ENCODE measurements at regions not wholly inside any gene's neighbourhood (a gene's known extent, or its start where the extent isn't known, plus 50 kb on each side); places are given as distances from the start of the nearest gene placed in this dataset.

- H3K36me3 ChIP-seq (ENCODE audit: control insufficient read depth in 2 of 2, extremely low read depth in 1 of 2, insufficient read depth in 1 of 2, low read length in 1 of 2) = no peaks in the 10 kb centered on the region
- ATAC-seq (replicated peaks in 1 of 4) (no peak), DNase-seq (no peak)
- Mint-ChIP-seq H3K4me1 (no peaks in the 10 kb centered on the region), H3K4me3 (no peak overlapping the region), H3K9me3 (no peaks in the 10 kb centered on the region), H3K27me3 (no peaks in the 10 kb centered on the region), H3K36me3 (no peaks in the 10 kb centered on the region), H3K27ac (no peak overlapping the region)
- no peaks in the 10 kb centered on the region for H3K9me3 ChIP-seq
- H3K27ac ChIP-seq (ENCODE audit: low read length) = no peak overlapping the region
- H3K27me3 ChIP-seq (replicated peaks in 1 of 2; ENCODE audit: control insufficient read depth in 2 of 2, extremely low read depth in 1 of 2, insufficient read depth in 2 of 2, low read length in 1 of 2) = no peaks in the 10 kb centered on the region
- ChIA-PET POLR2A (interaction anchor here in 1 of 2 donors (0.6 kb wide), 1 partner anchor 174 kb away, joined by 5 read pairs; no protein-coding TSS in a partner anchor), CTCF (no interaction called here)
- H3K4me3 ChIP-seq (ENCODE audit: control insufficient read depth in 1 of 2, extremely low read depth in 1 of 2, low read length in 1 of 2) = no peak overlapping the region
- no peaks in the 10 kb centered on the region for H3K4me1 ChIP-seq (ENCODE audit: control insufficient read depth in 1 of 2, extremely low read depth in 1 of 2, insufficient read depth in 2 of 2, low read length in 2 of 2)
- WGBS (ENCODE audit: insufficient coverage) = 69% methylated on average over 4 of the region's 7 CpGs
Observed at GRCh38 chr2:194264586-194264985, 1392.4 kb upstream of the SLC39A10 start.

- H3K4me3 ChIP-seq (ENCODE audit: control insufficient read depth in 1 of 2, extremely low read depth in 1 of 2, low read length in 1 of 2) = no peak overlapping the region
- Mint-ChIP-seq H3K27ac (no peak overlapping the region), H3K9me3 (no peaks in the 10 kb centered on the region), H3K4me3 (no peak overlapping the region), H3K27me3 (no peaks in the 10 kb centered on the region), H3K36me3 (no peaks in the 10 kb centered on the region), H3K4me1 (no peaks in the 10 kb centered on the region)
- H3K27me3 ChIP-seq (replicated peaks in 1 of 2; ENCODE audit: control insufficient read depth in 2 of 2, extremely low read depth in 1 of 2, insufficient read depth in 2 of 2, low read length in 1 of 2) = no peaks in the 10 kb centered on the region
- no peaks in the 10 kb centered on the region for H3K36me3 ChIP-seq (ENCODE audit: control insufficient read depth in 2 of 2, extremely low read depth in 1 of 2, insufficient read depth in 1 of 2, low read length in 1 of 2)
- no peak overlapping the region for H3K27ac ChIP-seq (ENCODE audit: low read length)
- no peak for ATAC-seq (replicated peaks in 1 of 4)
- no peak for DNase-seq
- ChIA-PET POLR2A (no interaction called here), CTCF (no interaction called here)
- WGBS (ENCODE audit: insufficient coverage) = no CpG with 5 or more reads among the region's 1 CpG
- no peaks in the 10 kb centered on the region for H3K4me1 ChIP-seq (ENCODE audit: control insufficient read depth in 1 of 2, extremely low read depth in 1 of 2, insufficient read depth in 2 of 2, low read length in 2 of 2)
- no peaks in the 10 kb centered on the region for H3K9me3 ChIP-seq
Observed at GRCh38 chr2:194260185-194260584, 1396.8 kb upstream of the SLC39A10 start.

GRCh38 chr2:194257095-194257494 lies 1399.9 kb upstream of the SLC39A10 start:
- ChIA-PET CTCF (no interaction called here), POLR2A (no interaction called here)
- Histone ChIP-seq H3K9me3 (no peaks in the 10 kb centered on the region), H3K4me1 (ENCODE audit: control insufficient read depth in 1 of 2, extremely low read depth in 1 of 2, insufficient read depth in 2 of 2, low read length in 2 of 2) (no peaks in the 10 kb centered on the region), H3K27ac (ENCODE audit: low read length) (no peak overlapping the region), H3K36me3 (ENCODE audit: control insufficient read depth in 2 of 2, extremely low read depth in 1 of 2, insufficient read depth in 1 of 2, low read length in 1 of 2) (no peaks in the 10 kb centered on the region), H3K27me3 (replicated peaks in 1 of 2; ENCODE audit: control insufficient read depth in 2 of 2, extremely low read depth in 1 of 2, insufficient read depth in 2 of 2, low read length in 1 of 2) (no peaks in the 10 kb centered on the region), H3K4me3 (ENCODE audit: control insufficient read depth in 1 of 2, extremely low read depth in 1 of 2, low read length in 1 of 2) (no peak overlapping the region)
- DNase-seq (no peak), ATAC-seq (replicated peaks in 1 of 4) (no peak)
- Mint-ChIP-seq H3K36me3 (no peaks in the 10 kb centered on the region), H3K27ac (no peak overlapping the region), H3K9me3 (no peaks in the 10 kb centered on the region), H3K4me1 (no peaks in the 10 kb centered on the region), H3K27me3 (no peaks in the 10 kb centered on the region), H3K4me3 (no peak overlapping the region)

GRCh38 chr2:194253528-194254259 lies 1403.3 kb upstream of the SLC39A10 start:
- Histone ChIP-seq H3K27ac (ENCODE audit: low read length) (no peak overlapping the region), H3K4me3 (ENCODE audit: control insufficient read depth in 1 of 2, extremely low read depth in 1 of 2, low read length in 1 of 2) (no peak overlapping the region), H3K36me3 (ENCODE audit: control insufficient read depth in 2 of 2, extremely low read depth in 1 of 2, insufficient read depth in 1 of 2, low read length in 1 of 2) (no peaks in the 10 kb centered on the region), H3K9me3 (no peaks in the 10 kb centered on the region), H3K4me1 (ENCODE audit: control insufficient read depth in 1 of 2, extremely low read depth in 1 of 2, insufficient read depth in 2 of 2, low read length in 2 of 2) (no peaks in the 10 kb centered on the region), H3K27me3 (replicated peaks in 1 of 2; ENCODE audit: control insufficient read depth in 2 of 2, extremely low read depth in 1 of 2, insufficient read depth in 2 of 2, low read length in 1 of 2) (no peaks in the 10 kb centered on the region)
- Mint-ChIP-seq H3K9me3 (no peaks in the 10 kb centered on the region), H3K27ac (no peak overlapping the region), H3K4me3 (no peak overlapping the region), H3K4me1 (no peaks in the 10 kb centered on the region), H3K27me3 (no peaks in the 10 kb centered on the region), H3K36me3 (no peaks in the 10 kb centered on the region)
- WGBS (ENCODE audit: insufficient coverage) = 72% methylated on average over 5 of the region's 7 CpGs
- ATAC-seq (replicated peaks in 1 of 4) (no peak), DNase-seq (no peak)
- POLR2A ChIA-PET = no interaction called here
- CTCF ChIA-PET = no interaction called here

GRCh38 chr2:194252127-194252526 lies 1404.9 kb upstream of the SLC39A10 start:
- no peaks in the 10 kb centered on the region for H3K27me3 ChIP-seq (replicated peaks in 1 of 2; ENCODE audit: control insufficient read depth in 2 of 2, extremely low read depth in 1 of 2, insufficient read depth in 2 of 2, low read length in 1 of 2)
- no peak overlapping the region for H3K4me3 ChIP-seq (ENCODE audit: control insufficient read depth in 1 of 2, extremely low read depth in 1 of 2, low read length in 1 of 2)
- CTCF ChIA-PET = interaction anchor here in 1 of 2 donors (0.7 kb wide), 1 partner anchor 9 kb away, joined by 3 read pairs; no protein-coding TSS in a partner anchor
- no peak overlapping the region for H3K27ac ChIP-seq (ENCODE audit: low read length)
- no CpG with 5 or more reads among the region's 2 CpGs for WGBS (ENCODE audit: insufficient coverage)
- H3K27me3 Mint-ChIP-seq = no peaks in the 10 kb centered on the region
- POLR2A ChIA-PET = no interaction called here
- no peaks in the 10 kb centered on the region for H3K4me1 ChIP-seq (ENCODE audit: control insufficient read depth in 1 of 2, extremely low read depth in 1 of 2, insufficient read depth in 2 of 2, low read length in 2 of 2)
- H3K9me3 ChIP-seq = no peaks in the 10 kb centered on the region
- no peaks in the 10 kb centered on the region for H3K9me3 Mint-ChIP-seq
- H3K36me3 ChIP-seq (ENCODE audit: control insufficient read depth in 2 of 2, extremely low read depth in 1 of 2, insufficient read depth in 1 of 2, low read length in 1 of 2) = no peaks in the 10 kb centered on the region
- ATAC-seq (replicated peaks in 1 of 4) (no peak), DNase-seq (no peak)
- H3K4me1 Mint-ChIP-seq = no peaks in the 10 kb centered on the region
- no peaks in the 10 kb centered on the region for H3K36me3 Mint-ChIP-seq
- H3K27ac Mint-ChIP-seq = no peak overlapping the region
- no peak overlapping the region for H3K4me3 Mint-ChIP-seq

- Histone ChIP-seq H3K27ac (ENCODE audit: low read length) (no peak overlapping the region), H3K4me1 (ENCODE audit: control insufficient read depth in 1 of 2, extremely low read depth in 1 of 2, insufficient read depth in 2 of 2, low read length in 2 of 2) (no peaks in the 10 kb centered on the region), H3K27me3 (replicated peaks in 1 of 2; ENCODE audit: control insufficient read depth in 2 of 2, extremely low read depth in 1 of 2, insufficient read depth in 2 of 2, low read length in 1 of 2) (no peaks in the 10 kb centered on the region), H3K36me3 (ENCODE audit: control insufficient read depth in 2 of 2, extremely low read depth in 1 of 2, insufficient read depth in 1 of 2, low read length in 1 of 2) (no peaks in the 10 kb centered on the region), H3K9me3 (no peaks in the 10 kb centered on the region), H3K4me3 (ENCODE audit: control insufficient read depth in 1 of 2, extremely low read depth in 1 of 2, low read length in 1 of 2) (no peak overlapping the region)
- Mint-ChIP-seq H3K36me3 (no peaks in the 10 kb centered on the region), H3K27ac (no peak overlapping the region), H3K4me1 (no peaks in the 10 kb centered on the region), H3K27me3 (no peaks in the 10 kb centered on the region), H3K9me3 (no peaks in the 10 kb centered on the region), H3K4me3 (no peak overlapping the region)
- DNase-seq = no peak
- WGBS (ENCODE audit: insufficient coverage) = no CpG with 5 or more reads among the region's 3 CpGs
- ChIA-PET CTCF (interaction anchor here in 1 of 2 donors (0.6 kb wide), 1 partner anchor 29 kb away, joined by 3 read pairs; no protein-coding TSS in a partner anchor), POLR2A (no interaction called here)
- ATAC-seq (replicated peaks in 1 of 4) = no peak
Observed at GRCh38 chr2:194232600-194232999, 1424.4 kb upstream of the SLC39A10 start.

GRCh38 chr2:194223218-194223617 lies 1433.8 kb upstream of the SLC39A10 start:
- H3K27me3 ChIP-seq (replicated peaks in 1 of 2; ENCODE audit: control insufficient read depth in 2 of 2, extremely low read depth in 1 of 2, insufficient read depth in 2 of 2, low read length in 1 of 2) = no peaks in the 10 kb centered on the region
- no peak overlapping the region for H3K4me3 Mint-ChIP-seq
- ATAC-seq (replicated peaks in 1 of 4) = no peak
- ChIA-PET POLR2A (no interaction called here), CTCF (interaction anchor here in 1 of 2 donors (0.6 kb wide), 1 partner anchor 204 kb away, joined by 7 read pairs; no protein-coding TSS in a partner anchor)
- H3K27ac ChIP-seq (ENCODE audit: low read length) = no peak overlapping the region
- H3K4me3 ChIP-seq (ENCODE audit: control insufficient read depth in 1 of 2, extremely low read depth in 1 of 2, low read length in 1 of 2) = no peak overlapping the region
- H3K9me3 ChIP-seq = no peaks in the 10 kb centered on the region
- no peaks in the 10 kb centered on the region for H3K27me3 Mint-ChIP-seq
- H3K9me3 Mint-ChIP-seq = no peaks in the 10 kb centered on the region
- no peak for DNase-seq
- H3K27ac Mint-ChIP-seq = no peak overlapping the region
- no CpG with 5 or more reads among the region's 1 CpG for WGBS (ENCODE audit: insufficient coverage)
- H3K36me3 Mint-ChIP-seq = no peaks in the 10 kb centered on the region
- no peaks in the 10 kb centered on the region for H3K36me3 ChIP-seq (ENCODE audit: control insufficient read depth in 2 of 2, extremely low read depth in 1 of 2, insufficient read depth in 1 of 2, low read length in 1 of 2)
- H3K4me1 ChIP-seq (ENCODE audit: control insufficient read depth in 1 of 2, extremely low read depth in 1 of 2, insufficient read depth in 2 of 2, low read length in 2 of 2) = no peaks in the 10 kb centered on the region
- no peaks in the 10 kb centered on the region for H3K4me1 Mint-ChIP-seq

All from T-cell (primary cell).